Hindlimb muscle (tissue), 1 donor: ENCODE measurements at regions not wholly inside any gene's neighbourhood (a gene's known extent, or its start where the extent isn't known, plus 50 kb on each side); places are given as distances from the start of the nearest gene placed in this dataset.
"Not testable (repeated sequence)": the region's sequence is repeated elsewhere in the genome, so short reads cannot be mapped to it uniquely, and the experiment has no call there.

ENCODE experiments used
- DNase-seq: peaks from one replicate; pipeline ENCODE4 v3.0.0-alpha.2; 2013

GRCh38 chr16:35102780-35103403, 1643.5 kb downstream of the TP53TG3F start:
- DNase-seq = no peak

- DNase-seq = not testable (repeated sequence)
These were observed 1652.4 kb downstream of the TP53TG3F start for GRCh38 chr16:35111772-35112171.

GRCh38 chr16:35131429-35131828, 1672.0 kb downstream of the TP53TG3F start:
- no peak for DNase-seq

- DNase-seq = no peak
These were observed 1675.1 kb downstream of the TP53TG3F start for GRCh38 chr16:35134471-35134870.

- no peak for DNase-seq
These were observed 1681.0 kb downstream of the TP53TG3F start for GRCh38 chr16:35140293-35140986.

- no peak for DNase-seq
These were observed 1681.9 kb downstream of the TP53TG3F start for GRCh38 chr16:35141303-35141702.

- DNase-seq = no peak
These were observed 1682.9 kb downstream of the TP53TG3F start for GRCh38 chr16:35142147-35142808.

GRCh38 chr16:35142809-35143192, 1683.4 kb downstream of the TP53TG3F start:
- no peak for DNase-seq

GRCh38 chr16:35144212-35144932, 1685.0 kb downstream of the TP53TG3F start:
- DNase-seq = no peak

- DNase-seq = no peak
These were observed 1686.8 kb downstream of the TP53TG3F start for GRCh38 chr16:35146031-35146710.

- DNase-seq = no peak
These were observed 1687.5 kb downstream of the TP53TG3F start for GRCh38 chr16:35146723-35147458.

- no peak for DNase-seq
These were observed 1688.4 kb downstream of the TP53TG3F start for GRCh38 chr16:35147556-35148504.

- DNase-seq = no peak
These were observed 1689.3 kb downstream of the TP53TG3F start for GRCh38 chr16:35148748-35149147.

- DNase-seq = no peak
These were observed 1690.1 kb downstream of the TP53TG3F start for GRCh38 chr16:35149550-35149949.

- no peak for DNase-seq
These were observed 1691.4 kb downstream of the TP53TG3F start for GRCh38 chr16:35150805-35151312.

- no peak for DNase-seq
These were observed 1692.7 kb downstream of the TP53TG3F start for GRCh38 chr16:35152067-35152627.

GRCh38 chr16:35154627-35155026, 1695.2 kb downstream of the TP53TG3F start:
- DNase-seq = no peak

- not testable (repeated sequence) for DNase-seq
These were observed 1698.1 kb downstream of the TP53TG3F start for GRCh38 chr16:35157549-35157948.

- not testable (repeated sequence) for DNase-seq
These were observed 1709.9 kb downstream of the TP53TG3F start for GRCh38 chr16:35169324-35169723.

GRCh38 chr16:35170061-35170460, 1710.6 kb downstream of the TP53TG3F start:
- not testable (repeated sequence) for DNase-seq
